GM21367 (cell line): ENCODE measurements at regions not wholly inside any gene's neighbourhood (a gene's known extent, or its start where the extent isn't known, plus 50 kb on each side); places are given as distances from the start of the nearest gene placed in this dataset.
"Not testable (repeated sequence)": the region's sequence is repeated elsewhere in the genome, so short reads cannot be mapped to it uniquely, and the experiment has no call there.

Experiments
- ATAC-seq: cut with Tn5 transposase; IDR thresholded peaks from one replicate; pipeline ENCODE4 v1.9.1; 2021; ENCODE audit not compliant: unreplicated experiment

- no peak for ATAC-seq
Observed at GRCh38 chr6:115310156-115310555, 750.5 kb downstream of the FRK start.

GRCh38 chr6:115302731-115303130 is 758.0 kb downstream of the FRK start:
- ATAC-seq, result no peak

DNA sequence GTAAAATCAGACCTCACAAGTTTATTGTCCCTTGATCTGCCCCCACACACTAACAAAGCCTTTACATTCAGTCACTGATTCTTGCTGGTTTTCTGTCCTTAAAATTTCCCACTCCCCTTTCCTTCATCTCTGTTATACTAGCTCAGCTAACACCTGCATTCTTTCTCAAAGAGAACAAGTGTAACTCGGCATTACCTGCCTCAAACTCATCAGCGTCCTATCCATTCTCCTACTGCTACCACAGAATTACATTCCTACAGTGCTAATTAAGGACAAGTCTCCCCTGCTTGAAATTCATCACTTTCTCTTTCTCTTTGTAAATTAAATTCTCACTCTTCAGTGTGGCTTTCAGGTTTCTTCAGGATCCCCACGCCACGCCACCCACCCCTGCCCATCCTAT is 773.2 kb downstream of the FRK start:
- ATAC-seq, result no peak

GRCh38 chr6:115276881-115277565 is 783.7 kb downstream of the FRK start:
- no peak for ATAC-seq

- no peak for ATAC-seq
Observed at GRCh38 chr6:115272311-115272710, 788.4 kb downstream of the FRK start.

DNA sequence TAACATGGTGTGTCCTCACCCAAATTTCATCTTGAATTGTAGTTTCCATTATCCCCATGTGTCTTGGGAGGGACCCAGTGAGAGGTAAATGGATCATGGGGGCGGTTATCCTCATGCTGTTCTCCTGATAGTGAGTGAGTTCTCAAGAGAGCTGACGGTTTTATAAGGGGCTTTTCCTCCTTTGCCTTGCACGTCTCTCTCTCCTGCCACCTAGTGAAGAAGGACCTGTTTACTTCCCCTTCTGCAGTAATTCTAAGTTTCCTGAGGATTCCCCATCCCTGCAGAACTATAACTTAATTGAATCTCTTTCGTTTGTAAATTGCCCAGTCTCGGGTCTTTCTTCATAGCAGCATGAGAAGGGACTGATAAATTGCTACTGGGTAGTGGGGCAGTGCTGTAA is 789.3 kb downstream of the FRK start:
- no peak for ATAC-seq

GRCh38 chr6:115270953-115271352 is 789.7 kb downstream of the FRK start:
- no peak for ATAC-seq

DNA sequence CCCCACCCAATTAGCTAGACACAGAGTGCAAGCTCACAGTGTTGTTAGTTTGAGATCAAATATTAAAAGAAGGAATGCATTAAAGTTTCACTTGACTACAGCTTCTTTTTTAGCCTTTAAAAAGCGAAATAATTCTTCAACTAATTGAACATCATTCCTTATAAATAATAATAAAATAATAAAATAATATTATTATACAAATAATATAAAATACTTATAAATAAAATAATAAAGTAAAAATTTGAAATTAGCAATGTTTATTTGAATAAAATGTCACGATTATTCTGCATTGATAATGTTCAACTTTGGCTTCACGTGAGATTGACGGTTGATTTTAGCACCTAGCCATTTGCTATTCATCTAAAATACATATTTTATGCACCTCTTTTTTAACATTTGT is 819.3 kb downstream of the FRK start:
- ATAC-seq, result no peak

DNA sequence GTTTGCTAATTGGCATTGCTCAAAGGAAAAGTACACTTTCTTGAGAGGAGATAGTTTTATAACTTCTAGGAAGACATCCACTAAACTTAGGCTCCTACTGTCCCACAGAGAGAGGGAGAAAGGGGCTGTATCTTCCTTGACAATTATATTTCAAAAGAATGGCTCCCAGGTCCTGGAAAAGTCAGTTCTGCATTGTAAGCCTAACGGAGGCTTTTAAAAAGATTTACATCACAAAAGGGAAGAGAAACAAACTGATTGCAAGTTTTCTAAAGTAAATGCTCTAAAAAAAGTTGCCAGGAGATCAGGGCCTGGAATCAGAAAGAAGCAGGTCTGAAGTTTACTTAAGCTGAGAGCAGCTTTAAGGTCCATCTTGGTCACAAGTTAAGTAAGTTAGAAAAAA is 839.5 kb downstream of the FRK start:
- ATAC-seq, result no peak

- no peak for ATAC-seq
Observed at GRCh38 chr6:115220551-115221159, 840.0 kb downstream of the FRK start.

- no peak for ATAC-seq
Observed at GRCh38 chr6:115219645-115220044, 841.0 kb downstream of the FRK start.

GRCh38 chr6:115216835-115217234 is 843.9 kb downstream of the FRK start:
- no peak for ATAC-seq

- no peak for ATAC-seq
Observed at GRCh38 chr6:115214283-115214682, 846.4 kb downstream of the FRK start.

- no peak for ATAC-seq
Observed at GRCh38 chr6:115203381-115203780, 857.3 kb downstream of the FRK start.

DNA sequence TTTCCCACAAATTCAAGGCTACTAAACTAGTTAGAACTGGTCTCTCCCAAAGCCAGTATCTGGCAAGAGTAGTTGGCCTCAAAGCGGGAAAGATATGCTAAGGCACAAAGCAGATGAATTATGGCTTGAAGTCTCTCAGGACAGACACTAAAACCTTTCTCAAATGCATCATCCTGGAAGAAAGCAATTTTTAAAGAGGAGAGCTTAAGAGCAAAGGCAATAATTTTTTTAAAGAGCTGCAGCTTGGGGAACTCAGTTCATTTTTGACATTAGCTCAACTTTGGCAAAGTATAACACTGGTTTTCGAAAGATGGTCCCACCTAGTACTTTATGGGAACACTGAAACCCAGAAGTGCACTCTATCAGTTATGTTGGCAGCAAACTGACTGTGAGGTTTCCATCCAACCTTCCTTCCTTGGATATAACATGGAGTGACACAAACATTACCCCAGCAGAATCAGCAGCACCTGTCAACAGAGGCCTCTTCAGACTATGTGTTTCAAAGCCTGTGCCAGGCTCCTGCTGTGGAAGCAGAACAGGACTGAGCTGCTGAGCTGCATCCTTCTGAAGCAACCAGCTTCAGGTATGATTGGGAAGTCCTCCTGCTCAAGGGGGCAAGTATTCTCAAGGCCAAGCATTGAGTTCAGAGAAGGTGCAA is 852.3 kb upstream of the HS3ST5 start:
- ATAC-seq, result no peak

GRCh38 chr6:115191989-115192388 is 849.2 kb upstream of the HS3ST5 start:
- ATAC-seq, result no peak

DNA sequence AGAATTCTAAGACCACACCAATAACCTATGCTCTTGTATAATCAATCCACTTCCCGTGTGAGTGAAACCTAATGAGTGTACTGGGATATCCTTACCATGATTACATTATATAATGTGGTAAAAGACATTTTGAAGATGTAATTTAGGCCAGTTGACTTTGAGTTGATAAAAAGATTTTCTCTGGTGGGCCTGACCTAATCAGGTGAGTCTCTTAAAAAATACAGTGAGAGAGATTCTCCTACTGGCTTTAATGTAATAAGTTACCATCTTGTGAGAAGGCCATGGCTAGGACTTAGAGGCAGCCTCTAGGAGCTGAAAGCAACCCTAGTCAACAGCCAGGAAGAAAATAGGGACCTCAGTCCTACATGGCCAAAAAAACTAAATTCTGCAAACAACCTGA is 847.7 kb upstream of the HS3ST5 start:
- no peak for ATAC-seq

DNA sequence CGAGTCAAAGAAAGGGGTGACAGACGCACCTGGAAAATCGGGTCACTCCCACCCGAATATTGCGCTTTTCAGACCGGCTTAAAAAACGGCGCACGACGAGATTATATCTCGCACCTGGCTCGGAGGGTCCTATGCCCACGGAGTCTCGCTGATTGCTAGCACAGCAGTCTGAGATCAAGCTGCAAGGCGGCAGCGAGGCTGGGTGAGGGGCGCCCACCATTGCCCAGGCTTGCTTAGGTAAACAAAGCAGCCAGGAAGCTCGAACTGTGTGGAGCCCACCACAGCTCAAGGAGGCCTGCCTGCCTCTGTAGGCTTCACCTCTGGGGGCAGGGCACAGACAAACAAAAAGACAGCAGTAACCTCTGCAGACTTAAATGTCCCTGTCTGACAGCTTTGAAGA is 832.6 kb upstream of the HS3ST5 start:
- ATAC-seq, result not testable (repeated sequence)

DNA sequence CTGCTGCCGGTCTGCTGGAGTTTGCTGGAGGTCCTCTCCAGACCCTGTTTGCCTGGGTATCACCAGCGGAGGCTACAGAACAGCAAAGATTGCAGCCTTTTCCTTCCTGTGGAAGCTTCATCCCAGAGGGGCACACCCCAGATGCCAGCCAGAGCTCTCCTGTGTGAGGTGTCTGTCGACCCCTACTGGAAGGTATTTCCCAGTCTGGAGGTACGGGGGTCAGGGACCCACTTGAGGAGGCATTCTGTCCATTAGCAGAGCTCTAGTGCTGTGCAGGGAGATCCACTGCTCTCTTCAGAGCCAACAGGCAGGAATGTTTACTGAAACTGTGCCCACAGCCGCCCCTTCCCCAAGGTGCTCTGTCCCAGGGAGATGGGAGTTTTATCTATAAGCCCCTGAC is 823.1 kb upstream of the HS3ST5 start:
- not testable (repeated sequence) for ATAC-seq

GRCh38 chr6:115159733-115160132 is 816.9 kb upstream of the HS3ST5 start:
- ATAC-seq, result no peak

DNA sequence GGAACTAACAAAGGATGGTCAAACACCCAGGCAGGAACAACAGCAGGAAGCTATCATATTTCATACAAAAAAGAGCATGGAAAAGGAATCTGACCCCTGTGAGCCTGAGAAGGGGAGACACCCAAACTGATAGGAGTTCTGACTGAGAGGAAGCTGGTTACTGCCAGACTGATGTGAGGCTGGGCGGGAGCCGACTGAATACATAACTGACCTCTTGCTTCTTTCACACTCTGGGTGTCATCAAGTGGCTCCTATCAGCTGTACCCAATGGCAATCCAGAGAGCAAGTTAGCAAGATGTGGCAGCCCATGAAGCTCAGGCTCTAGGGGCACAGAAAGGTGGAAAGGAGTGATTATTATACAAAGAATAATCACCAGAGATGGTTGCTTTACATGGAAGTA is 795.1 kb upstream of the HS3ST5 start:
- ATAC-seq, result no peak

DNA sequence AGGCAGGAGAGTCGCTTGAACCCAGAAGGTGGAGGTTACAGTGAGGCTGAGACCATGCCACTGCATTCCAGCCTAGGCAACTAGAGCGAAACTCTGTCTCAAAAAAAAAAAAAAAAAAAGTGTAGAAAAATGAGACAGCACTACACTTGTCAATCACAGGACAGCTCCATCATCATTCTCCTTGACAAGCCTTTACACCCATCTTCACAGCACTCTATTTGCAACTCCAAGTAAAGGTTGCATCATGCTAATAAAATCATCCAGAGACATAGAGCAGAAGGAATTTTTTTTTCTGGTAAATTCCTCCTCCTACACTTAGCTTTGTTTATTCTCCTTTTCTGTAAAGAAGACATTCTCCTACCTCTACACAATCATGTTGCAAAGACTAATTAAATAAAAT is 791.0 kb upstream of the HS3ST5 start:
- ATAC-seq, result no peak
